LNCaP clone FGC (cell line): ENCODE measurements at regions not wholly inside any gene's neighbourhood (a gene's known extent, or its start where the extent isn't known, plus 50 kb on each side); places are given as distances from the start of the nearest gene placed in this dataset.

Experiments
- DNase-seq: peaks from one replicate; pipeline ENCODE4 v3.0.0-alpha.2; 2011; ENCODE audit warnings: low read depth
- H3K4me3 ChIP-seq: 2 replicates; pipeline ENCODE4 v1.5.1; 2011; ENCODE audit warnings: mild to moderate bottlenecking, low read depth, low read length, control low read depth
- CTCF ChIP-seq: IDR thresholded peaks from 2 replicates; pipeline ENCODE4 v1.5.1; 2012; ENCODE audit warnings: mild to moderate bottlenecking; ENCODE audit not compliant: control insufficient read depth, insufficient read depth; ENCODE audit errors: extremely low read depth

DNA sequence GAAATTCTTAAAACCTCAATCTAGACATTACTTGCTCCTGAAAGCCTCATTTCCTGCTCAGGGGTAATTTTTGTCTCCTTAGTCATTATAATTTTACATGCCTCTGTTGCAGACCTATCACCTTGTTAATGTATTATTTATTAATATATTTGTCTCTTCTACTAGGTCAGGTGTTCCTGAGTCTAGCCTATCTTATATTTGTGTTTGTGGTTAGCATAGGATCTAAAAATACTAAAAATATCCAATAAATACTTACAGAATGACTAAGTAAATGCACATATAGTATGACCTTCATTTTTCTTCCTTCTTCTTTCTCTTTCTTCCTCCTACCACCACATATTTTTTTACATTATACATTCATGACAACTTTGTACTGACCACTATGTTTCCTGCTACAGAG is 268.9 kb upstream of the HS3ST5 start:
- no peak overlapping the region for H3K4me3 ChIP-seq
- TF ChIP-seq CTCF, result no peak
- no peak for DNase-seq

DNA sequence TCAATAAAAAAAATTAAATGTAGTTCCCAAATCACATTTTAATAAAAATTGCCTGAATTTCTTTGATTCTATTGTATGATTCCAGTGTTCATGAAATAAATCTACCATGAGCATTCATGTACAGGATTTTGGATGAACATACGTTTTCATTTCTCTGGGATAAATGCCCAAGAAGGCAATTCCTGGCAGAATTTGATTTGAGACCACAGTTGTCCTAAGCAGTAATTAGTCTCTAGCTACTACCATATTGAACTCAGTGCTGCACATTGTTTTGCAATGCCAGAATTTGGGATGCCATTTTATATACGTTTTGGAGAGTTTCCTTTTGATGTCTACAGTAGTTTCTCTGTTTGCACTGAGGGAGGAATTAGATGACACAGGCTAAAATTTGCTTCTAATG is 265.3 kb upstream of the HS3ST5 start:
- no peak for TF ChIP-seq CTCF
- no peak for DNase-seq
- H3K4me3 ChIP-seq, result no peak overlapping the region

- H3K4me3 ChIP-seq, result no peak overlapping the region
- DNase-seq, result no peak
- TF ChIP-seq CTCF, result no peak
These were observed 262.8 kb upstream of the HS3ST5 start for GRCh38 chr6:114605656-114606055.

GRCh38 chr6:114600381-114600780 is 257.6 kb upstream of the HS3ST5 start:
- TF ChIP-seq CTCF, result no peak
- no peak overlapping the region for H3K4me3 ChIP-seq
- no peak for DNase-seq

DNA sequence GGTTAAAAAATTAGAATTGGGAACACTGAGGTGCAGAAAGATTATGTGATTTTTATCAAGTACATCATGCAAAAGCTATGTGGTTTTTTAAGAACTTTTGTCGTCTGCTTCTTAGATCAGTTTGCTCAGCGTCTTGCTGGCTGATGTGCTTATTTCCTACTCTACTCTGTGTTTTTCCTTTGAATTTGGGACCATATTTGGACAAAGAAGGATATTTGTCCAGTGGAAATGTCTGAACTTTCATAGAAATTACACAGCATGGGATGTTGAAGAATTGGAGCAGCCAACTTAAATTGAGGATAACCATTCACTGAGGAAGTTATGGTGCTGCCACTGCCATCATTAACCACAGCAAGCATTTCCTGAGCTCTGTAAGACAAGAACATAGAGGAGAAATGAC is 252.8 kb upstream of the HS3ST5 start:
- no peak for TF ChIP-seq CTCF
- H3K4me3 ChIP-seq, result no peak overlapping the region
- DNase-seq, result no peak

DNA sequence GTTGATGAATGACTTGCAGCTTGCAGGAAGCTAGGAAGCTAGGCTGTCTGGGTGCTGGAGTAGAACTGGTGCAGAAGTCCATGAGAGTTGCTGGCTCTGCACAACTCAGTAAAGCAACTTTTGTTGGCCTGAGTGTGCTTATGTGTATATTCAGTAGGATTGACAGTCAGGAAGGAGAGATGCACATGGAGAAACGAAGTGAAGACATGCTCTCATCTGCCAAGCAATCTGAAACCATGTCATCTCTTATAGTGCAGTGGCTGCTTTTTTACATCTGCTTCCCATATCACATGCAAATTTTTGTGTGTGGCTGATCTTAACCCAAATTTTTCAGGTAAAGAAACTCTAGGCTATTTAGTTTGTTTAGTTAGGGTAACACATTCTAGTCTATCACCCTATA is 252.4 kb upstream of the HS3ST5 start:
- H3K4me3 ChIP-seq, result no peak overlapping the region
- DNase-seq, result no peak
- TF ChIP-seq CTCF, result no peak

GRCh38 chr6:114592506-114592905 is 249.7 kb upstream of the HS3ST5 start:
- no peak for TF ChIP-seq CTCF
- no peak for DNase-seq
- no peak overlapping the region for H3K4me3 ChIP-seq
